HG02852 (cell line): ENCODE measurements at regions not wholly inside any gene's neighbourhood (a gene's known extent, or its start where the extent isn't known, plus 50 kb on each side); places are given as distances from the start of the nearest gene placed in this dataset.
"Not testable (repeated sequence)": the region's sequence is repeated elsewhere in the genome, so short reads cannot be mapped to it uniquely, and the experiment has no call there.

ENCODE experiments used
- ATAC-seq: cut with Tn5 transposase; IDR thresholded peaks from one replicate; pipeline ENCODE4 v1.9.1; 2021; ENCODE audit warnings: mild to moderate bottlenecking, moderate library complexity; ENCODE audit not compliant: unreplicated experiment

DNA sequence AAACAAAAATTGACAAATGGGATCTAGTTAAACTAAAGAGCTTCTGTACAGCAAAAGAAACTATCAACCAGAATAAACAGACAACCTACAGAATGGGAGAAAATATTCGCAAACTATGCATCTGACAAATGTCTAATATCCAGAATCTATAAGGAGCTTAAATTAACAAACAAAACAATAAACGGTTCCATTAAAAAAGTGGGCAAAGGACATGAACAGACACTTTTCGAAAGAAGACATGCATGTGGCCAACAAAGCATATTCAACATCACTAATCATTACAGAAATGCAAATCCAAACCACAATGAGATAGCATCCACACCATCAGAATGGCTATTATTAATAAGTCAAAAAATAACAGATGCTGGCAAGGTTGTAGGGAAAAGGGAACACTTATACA lies 50.5 kb upstream of the MED13L start:
- ATAC-seq, result not testable (repeated sequence)

DNA sequence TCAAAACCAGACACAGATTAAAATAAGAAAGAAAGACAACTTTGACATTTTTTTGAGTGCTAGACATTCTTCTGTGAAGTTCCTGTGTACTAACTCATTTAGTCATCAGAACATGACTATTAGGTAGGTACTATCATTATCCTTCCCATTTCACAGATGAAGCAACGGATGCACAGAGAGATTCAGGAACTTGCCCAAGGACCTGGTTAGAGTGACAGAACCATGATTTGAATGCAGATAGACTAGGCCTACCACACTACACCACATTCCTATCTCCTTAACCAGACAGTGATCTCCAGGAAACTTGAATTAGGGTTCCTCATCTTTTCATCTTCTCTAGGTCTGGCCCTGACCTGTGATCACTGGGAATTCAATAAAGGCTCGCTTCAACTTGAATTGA lies 54.4 kb upstream of the MED13L start:
- no peak for ATAC-seq

DNA sequence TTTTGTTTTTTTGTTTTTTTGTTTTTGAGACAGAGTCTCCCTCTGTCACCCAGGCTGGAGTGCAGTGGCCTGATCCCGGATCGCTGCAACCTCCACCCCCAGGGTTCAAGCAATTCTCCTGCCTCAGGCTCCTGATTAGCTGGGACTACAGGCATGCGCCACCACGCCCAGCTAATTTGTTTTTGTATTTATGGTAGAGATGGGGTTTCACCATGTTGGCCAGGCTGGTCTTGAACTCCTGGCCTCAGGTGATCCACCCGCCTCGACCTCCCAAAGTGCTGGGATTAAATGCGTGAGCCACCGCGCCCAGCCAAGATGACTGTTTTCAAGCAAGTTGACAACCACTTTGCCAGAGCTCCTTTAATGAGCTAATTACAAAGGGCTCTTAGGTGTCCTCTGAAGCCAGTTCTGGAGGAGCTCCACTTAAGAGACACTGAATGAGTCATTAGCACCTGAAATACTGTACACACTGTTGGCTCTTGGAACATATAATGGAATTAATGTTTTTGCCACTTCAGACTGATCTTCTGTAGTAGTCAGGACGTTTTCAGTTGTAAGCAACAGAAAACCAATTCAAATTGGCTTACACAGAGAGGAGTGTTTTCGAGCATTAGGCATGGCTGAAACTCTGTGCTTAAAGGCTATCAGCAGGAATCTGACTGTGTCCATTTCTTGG lies 55.4 kb upstream of the MED13L start:
- no peak for ATAC-seq

GRCh38 chr12:116333402-116333801 lies 55.9 kb upstream of the MED13L start:
- ATAC-seq, result no peak

- peak; percentile 81 for ATAC-seq
These were observed 59.1 kb upstream of the MED13L start for GRCh38 chr12:116336542-116337065.

GRCh38 chr12:116337312-116337711 lies 59.8 kb upstream of the MED13L start:
- no peak for ATAC-seq

- no peak for ATAC-seq
These were observed 60.8 kb upstream of the MED13L start for GRCh38 chr12:116338064-116338846.

GRCh38 chr12:116339062-116339461 lies 61.6 kb upstream of the MED13L start:
- no peak for ATAC-seq

- no peak for ATAC-seq
These were observed 62.4 kb upstream of the MED13L start for GRCh38 chr12:116339800-116340371.

- no peak for ATAC-seq
These were observed 65.9 kb upstream of the MED13L start for GRCh38 chr12:116343331-116343884.

DNA sequence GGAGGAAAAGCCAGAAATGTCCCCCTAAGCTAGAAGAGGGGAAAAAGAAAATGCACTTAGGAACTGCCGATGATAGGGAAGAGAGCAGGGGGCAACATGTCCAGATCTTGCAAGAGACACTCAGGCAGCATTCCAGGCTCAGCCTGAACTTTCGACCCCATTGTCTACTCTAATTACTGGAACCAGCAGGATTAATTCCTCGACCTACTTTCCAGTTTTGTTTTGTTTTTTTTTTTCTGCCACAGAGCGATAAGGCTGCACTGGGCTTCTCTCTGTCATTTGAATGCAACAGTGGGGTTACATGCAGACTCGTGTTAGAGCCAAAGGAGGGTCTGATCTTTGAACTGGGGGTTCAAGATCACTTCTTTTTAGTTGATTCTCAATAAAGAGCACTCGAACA lies 68.7 kb upstream of the MED13L start:
- no peak for ATAC-seq

- ATAC-seq, result no peak
These were observed 69.2 kb upstream of the MED13L start for GRCh38 chr12:116346741-116347140.

DNA sequence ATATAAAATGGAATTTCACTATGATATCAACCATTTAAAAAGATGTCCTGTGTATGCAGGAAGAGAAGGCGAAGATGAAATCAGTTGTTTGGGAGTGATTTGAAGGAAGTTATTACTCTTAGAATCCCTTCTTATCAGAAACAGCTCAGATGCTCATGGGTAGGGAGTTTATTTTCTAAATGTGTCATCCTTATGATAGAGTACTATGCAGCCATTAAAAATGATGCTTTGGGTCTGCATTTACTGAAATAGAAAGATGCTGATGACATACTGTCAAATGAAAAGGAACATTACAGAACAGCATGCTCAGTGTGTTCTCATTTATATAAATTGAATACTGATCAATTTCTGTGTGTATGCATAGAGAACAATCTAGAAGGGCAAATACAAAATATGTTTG lies 69.8 kb upstream of the MED13L start:
- ATAC-seq, result no peak

- no peak for ATAC-seq
These were observed 74.9 kb upstream of the MED13L start for GRCh38 chr12:116352315-116352835.

DNA sequence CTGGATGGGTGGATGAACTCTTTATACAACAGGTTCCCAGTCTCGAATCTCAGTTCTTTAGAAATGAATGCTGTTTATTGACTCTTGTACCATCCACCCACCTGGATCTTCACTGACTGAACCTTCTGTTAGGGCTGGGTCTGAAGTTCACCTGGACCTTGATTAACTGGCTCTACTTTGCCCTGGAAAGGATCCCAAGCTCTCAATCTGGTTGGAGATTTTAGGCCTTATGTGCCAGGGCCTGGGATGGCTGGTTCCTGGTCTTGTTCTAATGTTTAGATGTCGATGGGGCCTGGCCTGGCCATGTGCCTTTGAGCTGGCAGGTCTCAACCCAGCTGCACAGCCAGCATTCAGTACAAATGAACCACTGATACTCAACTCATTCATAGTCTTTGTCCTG lies 76.5 kb upstream of the MED13L start:
- no peak for ATAC-seq

DNA sequence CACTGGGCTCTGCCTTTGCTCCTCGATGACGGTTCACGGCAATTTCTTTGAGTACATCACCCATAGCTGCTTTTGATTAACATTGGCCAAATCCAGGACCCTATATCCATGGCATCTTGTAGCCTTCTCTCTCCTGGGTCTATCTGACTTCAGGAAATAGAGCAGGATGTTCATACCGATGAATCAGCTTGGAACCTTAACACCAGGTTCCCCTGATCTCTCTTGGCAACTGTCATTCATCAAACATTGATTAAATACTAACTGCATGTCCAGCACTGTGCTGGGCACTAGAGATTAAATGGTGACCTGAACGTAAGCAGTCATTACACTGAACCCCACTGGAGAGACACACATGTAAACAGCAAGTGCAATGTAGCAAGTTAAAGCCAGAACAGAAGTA lies 77.0 kb upstream of the MED13L start:
- ATAC-seq, result no peak

- no peak for ATAC-seq
These were observed 77.7 kb upstream of the MED13L start for GRCh38 chr12:116354950-116355783.

DNA sequence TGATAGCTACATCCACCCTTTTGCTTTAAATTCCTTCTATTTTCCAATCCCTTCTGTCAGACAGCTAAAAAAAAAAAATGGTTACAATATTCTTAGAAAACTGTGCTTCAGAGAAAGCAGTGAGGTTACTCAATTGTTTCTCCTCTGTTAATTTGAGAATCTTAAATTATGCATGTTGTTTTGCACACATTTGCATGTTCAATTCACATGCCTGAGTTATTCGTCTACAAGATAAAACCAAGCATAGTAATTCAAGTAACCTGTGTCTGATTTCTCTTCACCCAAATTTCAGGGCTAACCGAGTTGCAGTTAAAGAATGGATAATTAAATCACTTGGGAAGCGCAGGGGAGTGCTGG lies 81.0 kb upstream of the MED13L start:
- ATAC-seq, result no peak

GRCh38 chr12:116358893-116359761 lies 81.6 kb upstream of the MED13L start:
- peak; percentile 81 for ATAC-seq
